ENCODE measurements at regions not wholly inside any gene's neighbourhood (a gene's known extent, or its start where the extent isn't known, plus 50 kb on each side); places are given as distances from the start of the nearest gene placed in this dataset.

DNA sequence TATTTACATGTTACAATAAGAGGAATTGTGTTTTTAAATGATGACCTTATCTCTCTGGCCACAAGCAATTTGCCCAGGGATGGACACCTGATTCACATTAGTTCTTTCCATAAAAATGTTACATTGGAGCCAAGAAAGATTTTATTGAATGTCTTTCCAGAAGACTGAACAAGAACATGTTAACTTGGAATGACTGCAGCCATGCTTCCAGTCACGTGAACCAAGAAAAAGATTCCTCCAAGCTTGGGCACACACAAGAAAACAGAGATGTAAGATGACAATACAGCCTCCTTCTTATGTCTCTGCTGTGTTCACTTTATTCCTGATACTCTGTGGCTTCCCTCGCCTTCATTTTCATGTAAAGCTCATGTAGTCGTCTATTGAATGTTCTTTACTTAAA lies 737.6 kb downstream of the TRIML1 start:
- TF ChIP-seq POLR2AphosphoS5 (IDR thresholded peaks at IDR 0.05; ENCODE audit: low read depth, low read length): no peak
- TF ChIP-seq SIN3A (IDR thresholded peaks at IDR 0.05; ENCODE audit: borderline replicate concordance, insufficient read depth, low read length): no peak
- TF ChIP-seq REST (IDR thresholded peaks at IDR 0.05; ENCODE audit: insufficient read depth in 1 of 2, low read depth in 2 of 2, low read length in 2 of 2): no peak
- TF ChIP-seq FOXP2 (optimal IDR thresholded peaks at IDR 0.05; ENCODE audit: borderline replicate concordance, extremely low read depth, extremely low read length, insufficient read depth): no peak
- no peak for TF ChIP-seq TAF1 (IDR thresholded peaks at IDR 0.05; ENCODE audit: borderline replicate concordance, insufficient read depth, low read length)

DNA sequence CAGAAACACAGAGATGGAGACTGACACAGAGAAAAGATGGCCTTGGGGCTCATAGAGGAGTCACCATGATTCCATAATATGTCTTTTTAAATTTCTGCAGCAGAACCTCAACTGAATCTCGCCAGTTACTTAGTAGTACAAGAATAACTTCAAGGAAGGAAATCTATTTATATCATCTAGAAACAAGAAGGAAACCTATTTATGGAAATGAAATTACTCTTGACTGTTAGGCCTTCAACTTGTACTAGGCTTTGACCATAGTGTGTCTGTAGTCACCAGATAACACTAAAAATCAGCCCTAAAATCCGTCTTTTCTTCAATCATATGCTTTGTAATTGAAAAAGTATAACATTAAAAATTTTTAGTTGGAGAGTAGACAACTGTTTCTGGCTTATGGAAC lies 740.4 kb downstream of the TRIML1 start:
- no peak for TF ChIP-seq SIN3A (IDR thresholded peaks at IDR 0.05; ENCODE audit: borderline replicate concordance, insufficient read depth, low read length)
- TF ChIP-seq FOXP2 (optimal IDR thresholded peaks at IDR 0.05; ENCODE audit: borderline replicate concordance, extremely low read depth, extremely low read length, insufficient read depth): no peak
- TF ChIP-seq TAF1 (IDR thresholded peaks at IDR 0.05; ENCODE audit: borderline replicate concordance, insufficient read depth, low read length): no peak
- no peak for TF ChIP-seq POLR2AphosphoS5 (IDR thresholded peaks at IDR 0.05; ENCODE audit: low read depth, low read length)

GRCh38 chr4:188887905-188888304 lies 748.7 kb downstream of the TRIML1 start:
- TF ChIP-seq FOXP2 (optimal IDR thresholded peaks at IDR 0.05; ENCODE audit: borderline replicate concordance, extremely low read depth, extremely low read length, insufficient read depth) (no peak), TAF1 (IDR thresholded peaks at IDR 0.05; ENCODE audit: borderline replicate concordance, insufficient read depth, low read length) (no peak), SIN3A (IDR thresholded peaks at IDR 0.05; ENCODE audit: borderline replicate concordance, insufficient read depth, low read length) (no peak), REST (IDR thresholded peaks at IDR 0.05; ENCODE audit: insufficient read depth in 1 of 2, low read depth in 2 of 2, low read length in 2 of 2) (no peak), POLR2AphosphoS5 (IDR thresholded peaks at IDR 0.05; ENCODE audit: low read depth, low read length) (no peak)

DNA sequence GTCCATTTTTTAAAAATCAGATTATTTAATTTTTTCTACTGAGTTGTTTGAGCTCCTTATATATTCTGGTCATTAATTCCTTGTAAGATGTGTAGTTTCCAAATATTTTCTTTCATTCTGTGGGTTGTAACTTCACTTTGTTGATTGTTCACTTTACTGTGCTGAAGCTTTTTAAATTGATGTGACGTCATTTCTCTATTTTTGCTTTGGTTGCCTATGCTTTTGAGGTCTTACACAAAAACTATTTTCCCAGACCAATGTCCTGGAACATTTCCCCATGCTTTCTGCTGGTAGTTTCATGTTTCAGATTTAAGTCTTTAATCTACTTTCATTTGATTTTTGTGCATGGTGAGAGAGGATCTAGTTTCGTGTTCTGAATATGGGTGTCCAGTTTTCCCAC lies 753.6 kb downstream of the TRIML1 start:
- TF ChIP-seq SIN3A (IDR thresholded peaks at IDR 0.05; ENCODE audit: borderline replicate concordance, insufficient read depth, low read length) (no peak), TAF1 (IDR thresholded peaks at IDR 0.05; ENCODE audit: borderline replicate concordance, insufficient read depth, low read length) (no peak), REST (IDR thresholded peaks at IDR 0.05; ENCODE audit: insufficient read depth in 1 of 2, low read depth in 2 of 2, low read length in 2 of 2) (no peak), POLR2AphosphoS5 (IDR thresholded peaks at IDR 0.05; ENCODE audit: low read depth, low read length) (no peak)

- TF ChIP-seq TAF1 (IDR thresholded peaks at IDR 0.05; ENCODE audit: borderline replicate concordance, insufficient read depth, low read length) (no peak), POLR2AphosphoS5 (IDR thresholded peaks at IDR 0.05; ENCODE audit: low read depth, low read length) (no peak), REST (IDR thresholded peaks at IDR 0.05; ENCODE audit: insufficient read depth in 1 of 2, low read depth in 2 of 2, low read length in 2 of 2) (no peak), FOXP2 (optimal IDR thresholded peaks at IDR 0.05; ENCODE audit: borderline replicate concordance, extremely low read depth, extremely low read length, insufficient read depth) (no peak), SIN3A (IDR thresholded peaks at IDR 0.05; ENCODE audit: borderline replicate concordance, insufficient read depth, low read length) (no peak)
Measured at GRCh38 chr4:188903986-188904385, 764.7 kb downstream of the TRIML1 start.
